Naive thymus-derived CD4-positive, alpha-beta T cell (primary cell): ENCODE measurements at regions not wholly inside any gene's neighbourhood (a gene's known extent, or its start where the extent isn't known, plus 50 kb on each side); places are given as distances from the start of the nearest gene placed in this dataset.

Experiments
- ATAC-seq: fragments of 150-1000 bp; cut with Tn5 transposase; 2 replicates; pipeline ENCODE4 v1.10.0; 2021; ENCODE audit warnings: mild to moderate bottlenecking, moderate library complexity
- CTCF ChIA-PET: fragments of 350-600 bp; sonication (Branson Sonifier 250); formaldehyde crosslinking; loops from one replicate; lab custom pipeline; 2021; ENCODE audit warnings: antibody characterized with exemption; lab: Charles Lee
- POLR2A ChIA-PET: fragments of 350-600 bp; sonication (Branson Sonifier 250); formaldehyde crosslinking; loops from one replicate; lab custom pipeline; 2021; ENCODE audit warnings: antibody characterized with exemption, inconsistent platforms; lab: Charles Lee
- DNase-seq, 9 donors: peaks; one replicate each; pipeline versions ENCODE4 v3.0.0 to v3.0.0-alpha.2; 2020 to 2022; ENCODE audit warnings: mixed read lengths in 1 of 9
- H3K27ac ChIP-seq: one replicate; pipeline ENCODE4 v1.7.0; 2013; ENCODE audit warnings: mild to moderate bottlenecking, low read depth, low read length, moderate library complexity
- H3K27me3 ChIP-seq, 2 donors: one replicate each; pipeline ENCODE4 v1.7.0; 2013; ENCODE audit warnings: low read length in 2 of 2, mild to moderate bottlenecking in 2 of 2, moderate library complexity in 2 of 2; ENCODE audit not compliant: control insufficient read depth in 2 of 2, insufficient read depth in 2 of 2
- H3K36me3 ChIP-seq, 3 experiments: 1 replicate in 2 of 3; 2 replicates in 1 of 3; pipeline ENCODE4 v1.7.0; 2013; ENCODE audit warnings: low read length in 3 of 3, mild to moderate bottlenecking in 3 of 3, moderate library complexity in 1 of 3; ENCODE audit not compliant: insufficient read depth in 3 of 3, control insufficient read depth in 2 of 3
- H3K4me1 ChIP-seq, 2 donors: one replicate each; pipeline ENCODE4 v1.7.0; 2013; ENCODE audit warnings: low read length in 2 of 2, mild to moderate bottlenecking in 2 of 2, moderate library complexity in 1 of 2; ENCODE audit not compliant: control insufficient read depth in 2 of 2, insufficient read depth in 2 of 2
- H3K4me3 ChIP-seq: 2 replicates; pipeline ENCODE4 v1.7.0; 2013; ENCODE audit warnings: mild to moderate bottlenecking, low read length
- H3K9me3 ChIP-seq, 3 experiments: 1 replicate in 2 of 3; 2 replicates in 1 of 3; pipeline ENCODE4 v1.7.0; 2013; ENCODE audit warnings: low read length in 3 of 3; ENCODE audit not compliant: control insufficient read depth in 2 of 3
- H3K27ac Mint-ChIP-seq, 9 donors: one replicate each; pipeline ENCODE4 v1.8.0; 2020 to 2022; ENCODE audit warnings: mixed read lengths in 9 of 9, mild to moderate bottlenecking in 8 of 9, moderate library complexity in 5 of 9, inconsistent platforms in 2 of 9
- H3K27me3 Mint-ChIP-seq, 5 donors: one replicate each; pipeline ENCODE4 v1.8.0; 2021 to 2022; ENCODE audit warnings: mixed read lengths in 5 of 5, mild to moderate bottlenecking in 1 of 5
- H3K36me3 Mint-ChIP-seq, 5 donors: one replicate each; pipeline ENCODE4 v1.8.0; 2020 to 2022; ENCODE audit warnings: mixed read lengths in 5 of 5, mild to moderate bottlenecking in 3 of 5, inconsistent platforms in 1 of 5
- H3K4me1 Mint-ChIP-seq, 7 donors: one replicate each; pipeline ENCODE4 v1.8.0; 2020 to 2022; ENCODE audit warnings: mixed read lengths in 7 of 7, mild to moderate bottlenecking in 3 of 7, inconsistent platforms in 1 of 7
- H3K4me3 Mint-ChIP-seq, 10 donors: one replicate each; pipeline ENCODE4 v1.8.0; 2020 to 2022; ENCODE audit warnings: mild to moderate bottlenecking in 10 of 10, mixed read lengths in 10 of 10, moderate library complexity in 6 of 10, inconsistent platforms in 2 of 10
- H3K9me3 Mint-ChIP-seq, 11 donors: one replicate each; pipeline ENCODE4 v1.8.0; 2020 to 2022; ENCODE audit warnings: mixed read lengths in 11 of 11, mild to moderate bottlenecking in 4 of 11, inconsistent platforms in 1 of 11, moderate library complexity in 1 of 11
- intact Hi-C, 2 donors: fragments of 100-400 bp; cut with micrococcal nuclease; formaldehyde crosslinking; loops; one replicate each; pipeline ENCODE4 v1.15.1; 2023

DNA sequence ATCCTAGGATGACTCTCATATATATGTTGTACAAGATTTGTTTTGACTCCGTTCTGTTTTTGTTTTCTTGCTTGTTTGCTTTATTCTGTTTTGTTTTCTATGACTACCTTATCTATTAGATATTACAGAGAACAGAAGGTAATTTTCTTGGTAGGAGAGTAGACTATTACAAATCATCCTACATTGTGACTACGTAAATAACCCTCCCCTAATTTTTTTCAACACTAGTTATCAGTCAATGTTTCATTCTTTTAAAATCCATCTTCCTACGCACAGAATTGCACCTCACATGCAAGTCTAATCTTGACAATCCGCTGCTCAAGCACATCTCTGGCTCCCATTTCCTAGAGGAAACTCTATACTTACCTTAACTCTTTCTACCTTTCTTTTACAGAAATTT is 792.3 kb upstream of the PIK3C3 start:
- H3K4me1 ChIP-seq = no peaks in the 10 kb centered on the region
- Mint-ChIP-seq H3K4me3 (no peak overlapping the region), H3K27ac (no peak overlapping the region), H3K27me3 (no peaks in the 10 kb centered on the region), H3K4me1 (no peaks in the 10 kb centered on the region), H3K9me3 (peaks cover 0 to 36% (median 5%) of the 10 kb centered on the region in 11 donors), H3K36me3 (peaks cover 0 to 3% (median 0%) of the 10 kb centered on the region in 5 donors)
- intact Hi-C loops = no loop called here
- ATAC-seq = no peak
- CTCF ChIA-PET = no interaction called here
- no peaks in the 10 kb centered on the region for H3K9me3 ChIP-seq
- H3K27ac ChIP-seq = no peak overlapping the region
- DNase-seq = no peak
- H3K4me3 ChIP-seq = no peak overlapping the region
- POLR2A ChIA-PET = no interaction called here
- no peaks in the 10 kb centered on the region for H3K27me3 ChIP-seq
- H3K36me3 ChIP-seq = no peaks in the 10 kb centered on the region

DNA sequence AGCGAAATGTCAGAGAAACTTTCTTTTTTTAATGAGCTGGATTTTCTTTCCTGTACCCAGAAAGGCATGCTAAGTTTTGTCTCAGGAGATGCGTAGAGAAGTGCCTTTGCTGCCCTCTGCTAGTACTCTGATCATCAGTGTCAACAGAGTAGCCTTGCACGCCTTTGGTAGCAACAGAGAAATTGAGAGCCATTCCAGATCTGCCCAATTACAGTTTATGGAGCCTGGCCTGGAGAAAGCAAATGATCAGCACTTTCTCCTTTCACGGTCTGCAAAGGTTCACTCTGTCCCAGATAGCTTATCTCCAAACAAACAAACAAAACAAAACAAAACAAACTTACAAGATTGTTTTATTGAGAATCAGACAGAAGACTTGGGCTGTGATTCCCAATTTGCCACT is 792.8 kb upstream of the PIK3C3 start:
- no peak for DNase-seq
- Histone ChIP-seq H3K4me3 (no peak overlapping the region), H3K4me1 (no peaks in the 10 kb centered on the region), H3K27ac (no peak overlapping the region), H3K27me3 (no peaks in the 10 kb centered on the region), H3K9me3 (no peaks in the 10 kb centered on the region), H3K36me3 (no peaks in the 10 kb centered on the region)
- no peaks in the 10 kb centered on the region for H3K27me3 Mint-ChIP-seq
- no peak for ATAC-seq
- H3K9me3 Mint-ChIP-seq = peaks cover 0 to 41% (median 5%) of the 10 kb centered on the region in 11 donors
- intact Hi-C loops = no loop called here
- CTCF ChIA-PET = no interaction called here
- POLR2A ChIA-PET = no interaction called here
- no peak overlapping the region for H3K27ac Mint-ChIP-seq
- H3K36me3 Mint-ChIP-seq = peaks cover 0 to 3% (median 0%) of the 10 kb centered on the region in 5 donors
- no peak overlapping the region for H3K4me3 Mint-ChIP-seq
- no peaks in the 10 kb centered on the region for H3K4me1 Mint-ChIP-seq

DNA sequence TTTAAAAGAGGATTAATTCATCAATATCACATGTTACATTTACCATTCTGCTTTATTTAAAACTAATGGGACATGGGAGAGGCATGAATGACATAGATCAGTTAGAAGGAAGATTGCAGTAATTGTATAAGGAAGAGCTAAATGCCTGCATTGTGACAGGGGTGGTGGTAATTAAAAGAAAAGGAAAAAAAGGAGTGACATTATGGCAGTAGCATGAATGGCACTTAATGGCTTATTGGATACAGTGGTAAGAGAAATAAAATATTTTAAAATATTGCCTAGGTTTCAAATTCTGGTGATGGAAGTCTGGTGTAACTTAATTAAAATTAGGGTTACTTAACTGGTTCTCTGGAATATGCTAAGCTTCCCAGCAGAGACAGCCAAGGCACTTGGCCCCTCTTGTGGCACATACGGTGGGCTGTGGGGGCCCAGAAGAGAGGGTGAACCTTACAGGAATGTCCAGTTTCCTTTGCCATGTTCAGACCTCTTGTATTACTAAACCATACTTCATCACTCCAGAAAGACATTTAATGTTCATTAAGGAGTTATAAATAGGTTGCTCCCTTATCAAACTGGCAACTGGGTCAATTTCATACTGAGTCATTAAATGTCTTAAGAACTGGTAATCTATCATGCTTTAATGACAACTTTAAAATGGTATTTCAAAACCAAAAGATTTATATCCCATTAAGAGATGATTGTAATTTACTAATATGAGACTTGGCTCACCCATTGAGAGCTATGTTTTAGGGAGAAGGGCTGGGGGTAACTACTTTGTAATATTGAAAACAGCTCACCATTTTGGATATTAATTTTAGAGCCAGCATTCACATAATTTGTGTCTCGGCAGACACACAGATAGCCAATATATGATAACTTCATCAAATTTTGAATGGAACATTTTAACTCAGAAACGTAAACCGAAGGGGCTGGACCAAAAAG is 798.9 kb upstream of the PIK3C3 start:
- H3K4me1 ChIP-seq = no peaks in the 10 kb centered on the region
- ChIA-PET POLR2A (no interaction called here), CTCF (no interaction called here)
- no peaks in the 10 kb centered on the region for H3K27me3 ChIP-seq
- H3K9me3 ChIP-seq = no peaks in the 10 kb centered on the region
- no peak for ATAC-seq
- H3K4me3 Mint-ChIP-seq = no peak overlapping the region
- H3K27ac Mint-ChIP-seq = no peak overlapping the region
- no peak overlapping the region for H3K4me3 ChIP-seq
- no peaks in the 10 kb centered on the region for H3K27me3 Mint-ChIP-seq
- DNase-seq = no peak
- H3K36me3 Mint-ChIP-seq = no peaks in the 10 kb centered on the region
- H3K9me3 Mint-ChIP-seq = peaks cover 0 to 16% (median 1%) of the 10 kb centered on the region in 11 donors
- intact Hi-C loops = no loop called here
- no peak overlapping the region for H3K27ac ChIP-seq
- no peaks in the 10 kb centered on the region for H3K36me3 ChIP-seq
- no peaks in the 10 kb centered on the region for H3K4me1 Mint-ChIP-seq

DNA sequence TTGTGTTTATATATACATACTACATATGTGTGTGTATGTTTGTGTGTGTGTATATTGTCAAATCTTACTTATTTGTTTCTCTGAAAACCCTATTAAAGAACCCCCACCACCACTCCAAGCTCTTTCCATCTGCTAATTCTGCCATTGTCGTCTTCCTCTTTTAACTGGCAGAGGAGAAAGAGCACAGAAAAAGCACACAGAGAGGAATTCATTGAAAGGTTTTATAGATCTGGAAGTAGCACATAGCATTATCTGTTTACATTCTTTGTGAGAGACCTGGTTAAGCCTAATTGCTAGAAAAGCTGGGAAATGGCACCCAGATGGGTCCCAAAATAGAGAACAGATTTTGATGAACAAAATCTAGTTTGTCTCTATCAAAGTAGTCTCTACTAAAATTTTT is 800.0 kb upstream of the PIK3C3 start:
- no peak overlapping the region for H3K27ac Mint-ChIP-seq
- Histone ChIP-seq H3K9me3 (no peaks in the 10 kb centered on the region), H3K27me3 (no peaks in the 10 kb centered on the region), H3K4me3 (no peak overlapping the region), H3K4me1 (no peaks in the 10 kb centered on the region), H3K27ac (no peak overlapping the region), H3K36me3 (no peaks in the 10 kb centered on the region)
- ChIA-PET POLR2A (no interaction called here), CTCF (no interaction called here)
- H3K9me3 Mint-ChIP-seq = peaks cover 0 to 14% (median 3%) of the 10 kb centered on the region in 11 donors
- no peaks in the 10 kb centered on the region for H3K4me1 Mint-ChIP-seq
- no peaks in the 10 kb centered on the region for H3K27me3 Mint-ChIP-seq
- intact Hi-C loops = no loop called here
- H3K4me3 Mint-ChIP-seq = no peak overlapping the region
- H3K36me3 Mint-ChIP-seq = no peaks in the 10 kb centered on the region
- DNase-seq (no peak), ATAC-seq (no peak)

DNA sequence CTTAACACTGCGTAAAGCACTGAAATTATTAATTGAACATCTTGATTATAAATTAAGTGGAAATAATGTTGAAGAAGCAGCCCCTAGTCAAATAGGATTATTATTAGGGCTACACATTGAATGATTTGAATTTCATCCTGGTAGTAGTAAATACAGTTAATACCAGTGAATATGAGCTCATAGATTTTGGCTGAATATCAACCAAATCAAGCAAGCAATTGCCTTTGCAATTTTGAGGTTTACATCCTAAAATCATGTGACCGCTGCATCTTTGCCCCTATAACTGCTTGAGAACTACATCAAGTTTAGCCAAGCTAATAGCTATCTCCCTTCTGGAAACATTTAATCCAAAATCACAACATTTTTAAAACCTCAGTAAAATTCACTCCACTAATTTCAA is 801.2 kb upstream of the PIK3C3 start:
- intact Hi-C loops = no loop called here
- H3K4me1 ChIP-seq = no peaks in the 10 kb centered on the region
- H3K27ac Mint-ChIP-seq = no peak overlapping the region
- DNase-seq = no peak
- ChIA-PET POLR2A (no interaction called here), CTCF (no interaction called here)
- H3K4me3 ChIP-seq = no peak overlapping the region
- peaks cover 0 to 25% (median 3%) of the 10 kb centered on the region in 11 donors for H3K9me3 Mint-ChIP-seq
- H3K27ac ChIP-seq = no peak overlapping the region
- no peaks in the 10 kb centered on the region for H3K36me3 Mint-ChIP-seq
- no peaks in the 10 kb centered on the region for H3K36me3 ChIP-seq
- H3K9me3 ChIP-seq = no peaks in the 10 kb centered on the region
- no peak overlapping the region for H3K4me3 Mint-ChIP-seq
- H3K27me3 ChIP-seq = no peaks in the 10 kb centered on the region
- H3K27me3 Mint-ChIP-seq = no peaks in the 10 kb centered on the region
- ATAC-seq = no peak
- H3K4me1 Mint-ChIP-seq = no peaks in the 10 kb centered on the region

DNA sequence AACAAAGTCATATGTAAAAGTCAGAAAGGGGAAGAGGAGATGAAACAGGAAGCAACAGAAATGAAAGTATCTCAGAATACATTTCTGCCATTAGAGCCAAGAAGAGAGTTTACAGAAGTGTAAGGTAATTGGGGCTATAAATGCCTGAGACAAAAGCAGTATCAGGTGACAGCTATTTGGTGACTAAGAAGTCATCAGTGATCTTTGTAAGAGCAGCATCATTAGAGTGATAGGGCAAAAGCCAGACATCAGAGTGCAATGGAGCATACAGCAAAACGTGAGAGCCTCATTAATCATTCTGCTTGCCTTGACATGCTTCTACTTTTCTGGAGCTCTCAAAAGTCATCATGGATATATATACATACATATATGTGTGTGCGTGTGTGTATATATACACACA is 804.7 kb upstream of the PIK3C3 start:
- DNase-seq (no peak), ATAC-seq (no peak)
- Mint-ChIP-seq H3K4me3 (no peak overlapping the region), H3K27ac (no peak overlapping the region), H3K9me3 (peaks cover 1 to 18% (median 7%) of the 10 kb centered on the region in 11 donors), H3K4me1 (no peaks in the 10 kb centered on the region), H3K27me3 (no peaks in the 10 kb centered on the region), H3K36me3 (no peaks in the 10 kb centered on the region)
- H3K27me3 ChIP-seq = no peaks in the 10 kb centered on the region
- no peaks in the 10 kb centered on the region for H3K9me3 ChIP-seq
- intact Hi-C loops = no loop called here
- H3K4me1 ChIP-seq = no peaks in the 10 kb centered on the region
- no peaks in the 10 kb centered on the region for H3K36me3 ChIP-seq
- no peak overlapping the region for H3K4me3 ChIP-seq
- CTCF ChIA-PET = no interaction called here
- POLR2A ChIA-PET = no interaction called here
- H3K27ac ChIP-seq = no peak overlapping the region

DNA sequence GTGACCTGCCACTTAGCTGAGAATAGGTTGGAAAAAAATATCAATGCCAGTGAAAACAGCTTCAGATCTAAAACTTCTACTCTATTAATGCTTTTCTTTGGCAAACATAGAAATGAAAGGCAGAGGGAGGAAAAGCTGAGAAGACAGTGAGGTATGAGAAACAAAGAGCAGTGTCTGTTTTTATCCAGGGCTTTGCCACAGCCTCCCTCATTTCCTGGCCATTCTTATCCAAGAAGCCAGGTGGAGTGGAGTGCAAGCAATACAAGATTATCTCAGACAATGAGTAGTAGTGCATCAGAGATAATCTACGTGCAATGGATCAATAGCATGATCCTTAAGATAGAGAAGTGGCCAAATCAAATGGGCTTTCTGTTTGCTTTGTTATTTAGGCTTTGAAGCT is 808.7 kb upstream of the PIK3C3 start:
- H3K9me3 Mint-ChIP-seq = peaks cover 4 to 45% (median 9%) of the 10 kb centered on the region in 11 donors
- ATAC-seq (no peak), DNase-seq (no peak)
- CTCF ChIA-PET = no interaction called here
- no peaks in the 10 kb centered on the region for H3K4me1 ChIP-seq
- H3K4me1 Mint-ChIP-seq = no peaks in the 10 kb centered on the region
- intact Hi-C loops = no loop called here
- no peaks in the 10 kb centered on the region for H3K27me3 ChIP-seq
- H3K27ac ChIP-seq = no peak overlapping the region
- H3K4me3 Mint-ChIP-seq = no peak overlapping the region
- no peaks in the 10 kb centered on the region for H3K27me3 Mint-ChIP-seq
- POLR2A ChIA-PET = no interaction called here
- no peaks in the 10 kb centered on the region for H3K36me3 ChIP-seq
- no peak overlapping the region for H3K4me3 ChIP-seq
- H3K9me3 ChIP-seq = no peaks in the 10 kb centered on the region
- H3K36me3 Mint-ChIP-seq = no peaks in the 10 kb centered on the region
- no peak overlapping the region for H3K27ac Mint-ChIP-seq
